Body of pancreas (tissue), 4 donors: ENCODE measurements at regions not wholly inside any gene's neighbourhood (a gene's known extent, or its start where the extent isn't known, plus 50 kb on each side); places are given as distances from the start of the nearest gene placed in this dataset.

Experiments used
- ATAC-seq: fragments of 150-250 bp; one replicate; pipeline ENCODE4 v1.9.1; 2016
- DNase-seq, 4 donors: peaks; one replicate each; pipeline ENCODE4 v3.0.0-alpha.2; 2019
- H3K27ac ChIP-seq, 4 donors: fragments of 200-600 bp; sonication (generic); 1 replicate in 3 of 4; 2 replicates in 1 of 4; pipeline versions ENCODE4 v1.5.1 to v1.6.1; 2016 to 2019; ENCODE audit warnings: mild to moderate bottlenecking in 1 of 4, mixed read lengths in 1 of 4, moderate library complexity in 1 of 4
- H3K27me3 ChIP-seq, 2 donors: fragments of 200-600 bp; sonication (generic); one replicate each; pipeline ENCODE4 v1.6.0; 2016; ENCODE audit warnings: mild to moderate bottlenecking in 1 of 2
- H3K36me3 ChIP-seq, 2 donors: fragments of 200-600 bp; sonication (generic); replicated peaks in 1 of 2; 2 replicates each; pipeline ENCODE4 v1.5.1; 2016; ENCODE audit warnings: low read depth in 2 of 2; ENCODE audit not compliant: insufficient read depth in 1 of 2
- H3K4me1 ChIP-seq: fragments of 200-600 bp; sonication (generic); one replicate; pipeline ENCODE4 v1.6.0; 2016
- H3K4me3 ChIP-seq, 2 donors: fragments of 200-600 bp; sonication (generic); 1 replicate in 1 of 2; 2 replicates in 1 of 2; pipeline ENCODE4 v1.5.1; 2016 to 2019
- H3K9me3 ChIP-seq, 3 donors: fragments of 200-600 bp; sonication (generic); 1 replicate in 2 of 3; 2 replicates in 1 of 3; pipeline ENCODE4 v1.5.1; 2016
- POLR2A ChIP-seq, 3 donors: fragments of 450-650 bp; IDR thresholded peaks; one replicate each; pipeline ENCODE4 v1.6.1; 2016; ENCODE audit warnings: antibody characterized with exemption in 3 of 3, mild to moderate bottlenecking in 2 of 3
- WGBS, 2 donors: methylation state at CpG; one replicate each; pipeline ENCODE4 v1.1.5; 2017; 5-methylcytosine and 5-hydroxymethylcytosine counted together
- intact Hi-C: fragments of 100-400 bp; cut with DNase I; formaldehyde crosslinking; loops from one replicate; pipeline ENCODE4 v1.15.1; 2023
- TF ChIP-seq, protein P1 (sequence below), 7 experiments: fragments of 450-650 bp in 4 of 7; fragments of 200-600 bp in 3 of 7; sonication (generic) in 3 of 7; IDR thresholded peaks; one replicate each; pipeline ENCODE4 v1.5.1; 2016 to 2019; ENCODE audit warnings: antibody characterized with exemption in 7 of 7

DNA sequence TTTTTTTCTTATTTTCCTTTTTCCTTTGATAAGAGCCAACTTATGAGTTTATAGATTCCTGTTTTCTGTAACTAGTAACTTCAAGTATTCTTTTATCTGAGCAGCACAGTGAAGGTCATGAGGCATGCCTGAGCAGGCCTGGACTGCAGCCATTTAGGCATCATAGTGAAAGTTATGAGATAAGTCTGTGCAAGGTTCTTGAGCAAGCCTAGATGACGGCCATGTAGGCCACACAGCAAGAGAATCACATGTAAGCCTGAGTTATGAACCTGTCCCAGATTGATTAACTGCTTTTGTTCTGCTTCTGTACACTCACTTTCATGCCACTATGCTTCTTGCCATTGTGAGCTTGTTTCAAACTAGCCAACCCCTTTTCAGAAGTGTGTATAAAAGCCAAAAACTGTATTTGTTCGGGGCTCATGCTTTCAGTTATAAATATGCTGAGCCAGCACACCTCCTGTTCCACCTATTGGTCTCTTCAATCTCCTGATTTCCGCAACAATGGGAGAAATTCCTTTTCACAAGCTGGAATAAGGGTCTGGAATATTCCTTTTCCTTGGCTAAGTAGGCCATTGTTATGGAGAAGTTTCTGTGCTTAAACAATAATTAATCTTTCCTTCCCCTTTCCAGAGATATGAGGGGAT lies 745.7 kb downstream of the FAM181B start:
- Histone ChIP-seq H3K27me3 (no peaks in the 10 kb centered on the region), H3K9me3 (no peaks in the 10 kb centered on the region), H3K4me1 (no peaks in the 10 kb centered on the region), H3K4me3 (no peak overlapping the region), H3K27ac (no peak overlapping the region), H3K36me3 (no peaks in the 10 kb centered on the region)
- TF ChIP-seq, protein P1, sequence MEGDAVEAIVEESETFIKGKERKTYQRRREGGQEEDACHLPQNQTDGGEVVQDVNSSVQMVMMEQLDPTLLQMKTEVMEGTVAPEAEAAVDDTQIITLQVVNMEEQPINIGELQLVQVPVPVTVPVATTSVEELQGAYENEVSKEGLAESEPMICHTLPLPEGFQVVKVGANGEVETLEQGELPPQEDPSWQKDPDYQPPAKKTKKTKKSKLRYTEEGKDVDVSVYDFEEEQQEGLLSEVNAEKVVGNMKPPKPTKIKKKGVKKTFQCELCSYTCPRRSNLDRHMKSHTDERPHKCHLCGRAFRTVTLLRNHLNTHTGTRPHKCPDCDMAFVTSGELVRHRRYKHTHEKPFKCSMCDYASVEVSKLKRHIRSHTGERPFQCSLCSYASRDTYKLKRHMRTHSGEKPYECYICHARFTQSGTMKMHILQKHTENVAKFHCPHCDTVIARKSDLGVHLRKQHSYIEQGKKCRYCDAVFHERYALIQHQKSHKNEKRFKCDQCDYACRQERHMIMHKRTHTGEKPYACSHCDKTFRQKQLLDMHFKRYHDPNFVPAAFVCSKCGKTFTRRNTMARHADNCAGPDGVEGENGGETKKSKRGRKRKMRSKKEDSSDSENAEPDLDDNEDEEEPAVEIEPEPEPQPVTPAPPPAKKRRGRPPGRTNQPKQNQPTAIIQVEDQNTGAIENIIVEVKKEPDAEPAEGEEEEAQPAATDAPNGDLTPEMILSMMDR (IDR thresholded peaks at IDR 0.05): no peak
- no peak for TF ChIP-seq POLR2A (IDR thresholded peaks at IDR 0.05)
- ATAC-seq: peak; percentile 56
- peak; percentile 26 to 57 (median 44) for DNase-seq
- 43 to 53% methylated on average over 3 of the region's 3 CpGs for WGBS, 2 donors
- intact Hi-C loops: no loop called here

DNA sequence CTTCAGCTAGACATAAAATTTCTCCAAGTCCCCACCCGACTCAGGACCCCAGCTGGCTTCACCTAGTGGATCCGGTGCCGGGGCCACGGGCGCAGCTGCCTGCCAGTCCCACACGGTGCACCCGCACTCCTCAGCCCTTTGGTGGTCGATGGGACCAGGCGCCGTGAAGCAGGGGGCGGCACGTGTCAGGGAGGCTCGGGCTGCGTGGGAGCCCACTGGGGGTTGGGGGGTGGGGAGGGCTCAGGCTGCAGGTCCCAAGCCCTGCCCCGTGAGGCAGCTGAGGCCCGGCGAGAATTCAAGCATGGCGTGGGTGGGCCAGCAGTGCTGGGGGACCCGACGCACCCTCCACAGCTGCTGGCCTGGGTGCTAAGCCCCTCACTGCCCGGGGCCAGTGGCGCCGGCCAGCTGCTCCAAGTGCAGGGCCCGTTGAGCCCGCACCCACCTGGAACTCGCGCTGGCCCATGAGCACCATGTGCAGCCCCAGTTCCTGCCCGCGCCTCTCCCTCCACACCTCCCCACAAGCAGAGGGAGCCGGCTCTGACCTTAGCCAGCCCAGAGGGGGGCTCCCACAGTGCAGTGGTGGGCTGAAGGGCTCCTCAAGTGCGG lies 747.0 kb downstream of the FAM181B start:
- H3K4me3 ChIP-seq: no peak overlapping the region
- TF ChIP-seq POLR2A (IDR thresholded peaks at IDR 0.05): no peak
- TF ChIP-seq, protein P1 (IDR thresholded peaks at IDR 0.05): no peak
- H3K36me3 ChIP-seq: no peaks in the 10 kb centered on the region
- ATAC-seq (no peak), DNase-seq (no peak)
- intact Hi-C loops: no loop called here
- WGBS, 2 donors: 82 to 96% methylated on average over 11 to 23 of the region's 31 CpGs
- H3K4me1 ChIP-seq: no peaks in the 10 kb centered on the region
- no peak overlapping the region for H3K27ac ChIP-seq
- no peaks in the 10 kb centered on the region for H3K9me3 ChIP-seq
- H3K27me3 ChIP-seq: no peaks in the 10 kb centered on the region

DNA sequence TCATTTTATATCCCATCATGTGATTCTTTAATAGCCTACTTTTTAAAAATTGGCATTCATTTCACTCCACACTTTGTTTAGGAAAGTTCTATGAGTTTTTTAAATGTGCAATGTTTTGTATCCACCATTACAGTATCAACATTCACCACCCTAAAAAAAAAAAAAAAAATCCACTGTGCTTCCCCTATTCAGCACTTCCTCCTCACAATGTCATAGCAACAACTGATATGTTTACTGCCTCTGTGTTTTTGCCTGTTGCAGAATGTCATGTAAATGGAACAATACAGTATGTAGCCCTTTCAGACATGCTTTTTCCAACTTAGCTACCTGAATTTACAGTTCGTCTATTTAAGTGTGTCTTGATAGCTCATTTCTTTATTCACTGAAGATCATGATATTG lies 754.2 kb downstream of the FAM181B start:
- Histone ChIP-seq H3K27ac (no peak overlapping the region), H3K9me3 (no peaks in the 10 kb centered on the region), H3K36me3 (no peaks in the 10 kb centered on the region), H3K4me1 (no peaks in the 10 kb centered on the region), H3K27me3 (no peaks in the 10 kb centered on the region), H3K4me3 (no peak overlapping the region)
- DNase-seq: no peak
- intact Hi-C loops: no loop called here
- TF ChIP-seq, protein P1 (IDR thresholded peaks at IDR 0.05): no peak
- TF ChIP-seq POLR2A (IDR thresholded peaks at IDR 0.05): no peak
- ATAC-seq: no peak
- WGBS, 2 donors: 39 to 50% methylated on average over 1 of the region's 1 CpG

DNA sequence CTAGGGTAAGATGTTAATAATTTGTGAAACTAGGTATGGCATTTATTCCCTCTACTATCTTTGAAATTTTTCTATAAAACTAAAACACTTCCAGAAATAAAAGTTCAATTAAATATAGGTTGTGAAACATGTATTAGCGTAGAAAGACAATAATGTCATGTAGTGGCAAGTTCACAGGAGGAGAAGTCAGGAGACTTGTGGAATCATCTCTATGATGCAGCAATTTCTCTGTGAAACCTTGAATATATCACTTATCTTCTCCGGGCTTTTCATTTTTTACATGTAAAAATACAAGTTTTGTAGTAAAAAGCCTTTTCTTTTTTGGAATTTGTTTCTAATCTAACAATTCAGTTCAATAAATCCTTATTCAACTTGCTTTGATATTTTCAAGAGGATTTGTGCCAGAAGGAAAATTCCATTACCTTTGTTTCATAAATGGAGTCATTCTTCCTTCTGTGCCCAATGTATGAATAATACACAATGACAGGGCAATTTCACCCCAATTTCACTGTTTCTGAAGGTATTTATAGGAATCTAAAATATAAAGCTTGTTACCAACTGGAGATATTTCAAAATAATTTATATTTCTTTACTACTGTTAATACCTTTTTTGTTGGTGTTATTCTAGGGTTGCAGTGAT lies 758.3 kb downstream of the FAM181B start:
- no peak for ATAC-seq
- no peaks in the 10 kb centered on the region for H3K36me3 ChIP-seq
- DNase-seq: no peak
- H3K4me3 ChIP-seq: no peak overlapping the region
- WGBS, 2 donors: 57 to 70% methylated on average over 2 of the region's 2 CpGs
- no peaks in the 10 kb centered on the region for H3K4me1 ChIP-seq
- no peaks in the 10 kb centered on the region for H3K9me3 ChIP-seq
- H3K27ac ChIP-seq: no peak overlapping the region
- TF ChIP-seq, protein P1 (IDR thresholded peaks at IDR 0.05): no peak
- no peak for TF ChIP-seq POLR2A (IDR thresholded peaks at IDR 0.05)
- H3K27me3 ChIP-seq: no peaks in the 10 kb centered on the region
- intact Hi-C loops: no loop called here
